ENCODE measurements at regions not wholly inside any gene's neighbourhood (a gene's known extent, or its start where the extent isn't known, plus 50 kb on each side); places are given as distances from the start of the nearest gene placed in this dataset.

DNA sequence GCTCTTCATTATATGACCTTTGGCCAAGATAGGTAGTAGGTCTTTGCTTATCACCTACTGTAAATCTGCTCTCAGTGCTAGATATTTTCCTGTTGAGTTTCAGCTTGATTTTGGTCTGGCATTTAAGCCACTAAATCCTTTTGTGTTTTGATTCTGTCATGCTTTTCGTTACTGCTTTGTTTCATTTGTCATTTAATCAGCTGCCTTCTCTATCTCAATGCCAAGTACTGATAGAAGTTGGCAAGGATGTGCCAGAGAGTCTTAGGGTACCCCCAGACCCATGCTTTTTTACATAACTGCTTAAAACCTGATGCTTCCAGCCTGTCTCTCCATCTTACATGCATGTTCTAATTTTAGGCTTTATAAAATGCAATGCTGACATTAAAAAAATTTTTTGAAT is 300.1 kb upstream of the SASH1 start:
- DNase-seq = no peak
- no peak overlapping the region for H3K4me3 Mint-ChIP-seq
- Histone ChIP-seq H3K9me3 (ENCODE audit: low read length) (no peaks in the 10 kb centered on the region), H3K36me3 (ENCODE audit: insufficient read depth, low read length) (no peaks in the 10 kb centered on the region), H3K27ac (ENCODE audit: low read depth, low read length) (no peak overlapping the region), H3K4me1 (ENCODE audit: insufficient read depth, low read length) (no peaks in the 10 kb centered on the region), H3K27me3 (ENCODE audit: insufficient read depth, low read length, poor library complexity, severe bottlenecking) (no peaks in the 10 kb centered on the region), H3K4me3 (ENCODE audit: low read length) (no peak overlapping the region)
- ChIA-PET CTCF (no interaction called here), POLR2A (no interaction called here)
- H3K4me1 Mint-ChIP-seq = no peaks in the 10 kb centered on the region
- H3K27me3 Mint-ChIP-seq = no peaks in the 10 kb centered on the region
- no peak overlapping the region for H3K27ac Mint-ChIP-seq
- peaks cover 0 to 11% (median 3%) of the 10 kb centered on the region in 5 donors for H3K9me3 Mint-ChIP-seq
- no peaks in the 10 kb centered on the region for H3K36me3 Mint-ChIP-seq

GRCh38 chr6:148044261-148044751 is 298.3 kb upstream of the SASH1 start:
- CTCF ChIA-PET = no interaction called here
- no peaks in the 10 kb centered on the region for H3K36me3 Mint-ChIP-seq
- POLR2A ChIA-PET = no interaction called here

GRCh38 chr6:148044921-148045320 is 297.7 kb upstream of the SASH1 start:
- H3K9me3 Mint-ChIP-seq = peaks cover 0 to 14% (median 4%) of the 10 kb centered on the region in 5 donors
- Histone ChIP-seq H3K36me3 (ENCODE audit: insufficient read depth, low read length) (no peaks in the 10 kb centered on the region), H3K27ac (ENCODE audit: low read depth, low read length) (no peak overlapping the region), H3K4me1 (ENCODE audit: insufficient read depth, low read length) (no peaks in the 10 kb centered on the region), H3K27me3 (ENCODE audit: insufficient read depth, low read length, poor library complexity, severe bottlenecking) (no peaks in the 10 kb centered on the region), H3K4me3 (ENCODE audit: low read length) (no peak overlapping the region), H3K9me3 (ENCODE audit: low read length) (no peaks in the 10 kb centered on the region)
- ChIA-PET POLR2A (no interaction called here), CTCF (no interaction called here)
- no peak for DNase-seq
- H3K27ac Mint-ChIP-seq = no peak overlapping the region
- H3K36me3 Mint-ChIP-seq = no peaks in the 10 kb centered on the region
- H3K27me3 Mint-ChIP-seq = no peaks in the 10 kb centered on the region
- no peaks in the 10 kb centered on the region for H3K4me1 Mint-ChIP-seq
- H3K4me3 Mint-ChIP-seq = no peak overlapping the region

More at GRCh38 chr6:148044261-148044751, 298.3 kb upstream of the SASH1 start:
- Mint-ChIP-seq H3K4me3 (no peak overlapping the region), H3K27ac (no peak overlapping the region), H3K4me1 (no peaks in the 10 kb centered on the region), H3K9me3 (peaks cover 0 to 14% (median 3%) of the 10 kb centered on the region in 5 donors), H3K27me3 (no peaks in the 10 kb centered on the region)
- Histone ChIP-seq H3K9me3 (ENCODE audit: low read length) (no peaks in the 10 kb centered on the region), H3K27ac (ENCODE audit: low read depth, low read length) (no peak overlapping the region), H3K4me3 (ENCODE audit: low read length) (no peak overlapping the region), H3K27me3 (ENCODE audit: insufficient read depth, low read length, poor library complexity, severe bottlenecking) (no peaks in the 10 kb centered on the region), H3K36me3 (ENCODE audit: insufficient read depth, low read length) (no peaks in the 10 kb centered on the region), H3K4me1 (ENCODE audit: insufficient read depth, low read length) (no peaks in the 10 kb centered on the region)
- no peak for DNase-seq

- no peaks in the 10 kb centered on the region for H3K27me3 Mint-ChIP-seq
- no peak overlapping the region for H3K4me3 ChIP-seq (ENCODE audit: low read length)
- POLR2A ChIA-PET = no interaction called here
Observed at GRCh38 chr6:148053209-148053608, 289.4 kb upstream of the SASH1 start.

DNA sequence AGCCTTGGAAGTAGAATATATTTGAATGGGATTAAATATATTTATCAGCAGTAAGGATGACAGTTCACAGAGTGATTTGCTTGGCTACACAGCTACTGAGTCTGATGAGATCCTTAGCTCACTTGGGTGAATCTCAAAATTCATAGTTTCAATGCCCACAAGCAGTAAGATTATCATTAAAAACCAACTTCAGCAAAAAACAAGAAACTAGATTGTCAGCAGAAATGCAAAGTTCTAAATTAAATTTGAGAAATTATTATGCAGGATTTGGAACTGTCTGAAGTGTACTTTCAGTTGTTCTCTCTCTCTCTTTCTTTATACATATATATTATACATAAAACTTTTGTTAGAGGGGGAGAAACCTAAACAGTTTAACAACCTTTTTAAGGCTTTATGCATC is 288.8 kb upstream of the SASH1 start:
- no peaks in the 10 kb centered on the region for H3K4me1 Mint-ChIP-seq
- H3K36me3 ChIP-seq (ENCODE audit: insufficient read depth, low read length) = no peaks in the 10 kb centered on the region
- H3K9me3 Mint-ChIP-seq = peaks cover 2 to 4% (median 3%) of the 10 kb centered on the region in 5 donors
- no peaks in the 10 kb centered on the region for H3K27me3 Mint-ChIP-seq
- no peaks in the 10 kb centered on the region for H3K4me1 ChIP-seq (ENCODE audit: insufficient read depth, low read length)
- H3K36me3 Mint-ChIP-seq = no peaks in the 10 kb centered on the region
- H3K27ac ChIP-seq (ENCODE audit: low read depth, low read length) = no peak overlapping the region
- H3K9me3 ChIP-seq (ENCODE audit: low read length) = no peaks in the 10 kb centered on the region
- no peak for DNase-seq
- no peak overlapping the region for H3K4me3 Mint-ChIP-seq
- CTCF ChIA-PET = no interaction called here
- POLR2A ChIA-PET = no interaction called here
- no peaks in the 10 kb centered on the region for H3K27me3 ChIP-seq (ENCODE audit: insufficient read depth, low read length, poor library complexity, severe bottlenecking)
- no peak overlapping the region for H3K4me3 ChIP-seq (ENCODE audit: low read length)
- H3K27ac Mint-ChIP-seq = no peak overlapping the region

More at GRCh38 chr6:148053209-148053608, 289.4 kb upstream of the SASH1 start:
- Mint-ChIP-seq H3K9me3 (peaks cover 0 to 4% (median 2%) of the 10 kb centered on the region in 5 donors), H3K27ac (no peak overlapping the region), H3K36me3 (no peaks in the 10 kb centered on the region), H3K4me1 (no peaks in the 10 kb centered on the region), H3K4me3 (no peak overlapping the region)
- DNase-seq = no peak
- CTCF ChIA-PET = no interaction called here
- Histone ChIP-seq H3K4me1 (ENCODE audit: insufficient read depth, low read length) (no peaks in the 10 kb centered on the region), H3K27me3 (ENCODE audit: insufficient read depth, low read length, poor library complexity, severe bottlenecking) (no peaks in the 10 kb centered on the region), H3K36me3 (ENCODE audit: insufficient read depth, low read length) (no peaks in the 10 kb centered on the region), H3K9me3 (ENCODE audit: low read length) (no peaks in the 10 kb centered on the region), H3K27ac (ENCODE audit: low read depth, low read length) (no peak overlapping the region)

DNA sequence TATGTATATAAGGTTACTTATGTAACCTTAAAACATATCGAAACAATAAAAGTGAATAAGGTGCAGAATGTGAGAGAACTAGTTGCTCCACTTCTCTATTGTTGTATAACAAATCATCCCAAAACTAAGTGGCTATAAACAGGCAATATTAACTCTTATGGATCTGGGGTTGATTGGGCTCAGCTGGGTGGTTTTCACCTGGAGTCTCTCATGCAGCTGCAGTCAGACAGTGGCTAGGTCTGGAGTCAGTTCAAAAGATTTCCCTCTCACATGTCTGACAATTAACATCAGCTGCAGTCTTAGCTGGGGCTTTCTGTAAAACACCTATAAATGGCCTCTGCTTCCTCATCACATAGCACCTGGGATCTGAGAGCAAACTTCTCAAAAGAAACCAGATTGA is 288.4 kb upstream of the SASH1 start:
- Histone ChIP-seq H3K4me3 (ENCODE audit: low read length) (no peak overlapping the region), H3K4me1 (ENCODE audit: insufficient read depth, low read length) (no peaks in the 10 kb centered on the region), H3K36me3 (ENCODE audit: insufficient read depth, low read length) (no peaks in the 10 kb centered on the region), H3K27ac (ENCODE audit: low read depth, low read length) (no peak overlapping the region), H3K27me3 (ENCODE audit: insufficient read depth, low read length, poor library complexity, severe bottlenecking) (no peaks in the 10 kb centered on the region), H3K9me3 (ENCODE audit: low read length) (no peaks in the 10 kb centered on the region)
- Mint-ChIP-seq H3K36me3 (no peaks in the 10 kb centered on the region), H3K27ac (no peak overlapping the region), H3K27me3 (no peaks in the 10 kb centered on the region), H3K4me1 (no peaks in the 10 kb centered on the region), H3K9me3 (peaks cover 2 to 7% (median 5%) of the 10 kb centered on the region in 5 donors), H3K4me3 (no peak overlapping the region)
- CTCF ChIA-PET = no interaction called here
- no peak for DNase-seq
- POLR2A ChIA-PET = no interaction called here

DNA sequence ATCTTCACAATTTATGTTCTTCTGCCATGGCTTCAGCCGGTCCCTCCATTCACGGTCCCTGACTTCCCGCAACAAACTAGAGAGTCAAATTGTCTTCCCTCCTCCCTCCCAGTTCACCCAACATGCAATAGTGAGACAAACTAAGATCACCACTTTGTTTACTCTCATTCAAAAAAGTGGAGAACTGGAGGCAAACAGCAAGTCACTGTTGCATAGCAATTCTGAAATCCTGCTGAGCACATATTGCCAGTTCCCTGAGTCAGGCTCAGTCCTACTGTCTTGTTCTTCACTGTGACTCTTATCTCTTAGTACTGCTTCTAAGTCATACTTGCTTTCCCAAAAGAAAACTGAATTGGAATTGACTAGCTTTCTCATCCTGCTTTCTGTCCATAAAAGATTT is 287.2 kb upstream of the SASH1 start:
- H3K27ac Mint-ChIP-seq = no peak overlapping the region
- no peak overlapping the region for H3K27ac ChIP-seq (ENCODE audit: low read depth, low read length)
- no peaks in the 10 kb centered on the region for H3K27me3 ChIP-seq (ENCODE audit: insufficient read depth, low read length, poor library complexity, severe bottlenecking)
- POLR2A ChIA-PET = no interaction called here
- no peaks in the 10 kb centered on the region for H3K27me3 Mint-ChIP-seq
- no peaks in the 10 kb centered on the region for H3K4me1 ChIP-seq (ENCODE audit: insufficient read depth, low read length)
- H3K9me3 ChIP-seq (ENCODE audit: low read length) = no peaks in the 10 kb centered on the region
- no peaks in the 10 kb centered on the region for H3K4me1 Mint-ChIP-seq
- H3K36me3 Mint-ChIP-seq = peaks cover 0 to under 1% (median 0%) of the 10 kb centered on the region in 3 donors
- no peak overlapping the region for H3K4me3 Mint-ChIP-seq
- H3K9me3 Mint-ChIP-seq = peaks cover 2 to 11% (median 8%) of the 10 kb centered on the region in 5 donors
- H3K4me3 ChIP-seq (ENCODE audit: low read length) = no peak overlapping the region
- no peak for DNase-seq
- CTCF ChIA-PET = no interaction called here
- H3K36me3 ChIP-seq (ENCODE audit: insufficient read depth, low read length) = no peaks in the 10 kb centered on the region

- H3K4me3 Mint-ChIP-seq = no peak overlapping the region
- H3K27me3 ChIP-seq (ENCODE audit: insufficient read depth, low read length, poor library complexity, severe bottlenecking) = no peaks in the 10 kb centered on the region
- no peak overlapping the region for H3K27ac ChIP-seq (ENCODE audit: low read depth, low read length)
- ChIA-PET POLR2A (no interaction called here), CTCF (no interaction called here)
- DNase-seq = no peak
- H3K4me3 ChIP-seq (ENCODE audit: low read length) = no peak overlapping the region
- H3K27ac Mint-ChIP-seq = no peak overlapping the region
- no peaks in the 10 kb centered on the region for H3K4me1 Mint-ChIP-seq
- no peaks in the 10 kb centered on the region for H3K4me1 ChIP-seq (ENCODE audit: insufficient read depth, low read length)
- peaks cover 2 to 24% (median 15%) of the 10 kb centered on the region in 5 donors for H3K9me3 Mint-ChIP-seq
- peaks cover 0 to 3% of the 10 kb centered on the region in 2 donors for H3K27me3 Mint-ChIP-seq
- peaks cover 0 to 5% (median 2%) of the 10 kb centered on the region in 3 donors for H3K36me3 Mint-ChIP-seq
- H3K36me3 ChIP-seq (ENCODE audit: insufficient read depth, low read length) = no peaks in the 10 kb centered on the region
- no peaks in the 10 kb centered on the region for H3K9me3 ChIP-seq (ENCODE audit: low read length)
Observed at GRCh38 chr6:148059869-148060268, 282.8 kb upstream of the SASH1 start.

All from CD8-positive, alpha-beta memory T cell (primary cell).